ENCODE measurements at regions not wholly inside any gene's neighbourhood (a gene's known extent, or its start where the extent isn't known, plus 50 kb on each side); places are given as distances from the start of the nearest gene placed in this dataset.
A peak's percentile ranks its signal among the peaks of the same experiment; 100 is the strongest.
"Not testable (repeated sequence)": the region's sequence is repeated elsewhere in the genome, so short reads cannot be mapped to it uniquely, and the experiment has no call there.

DNA sequence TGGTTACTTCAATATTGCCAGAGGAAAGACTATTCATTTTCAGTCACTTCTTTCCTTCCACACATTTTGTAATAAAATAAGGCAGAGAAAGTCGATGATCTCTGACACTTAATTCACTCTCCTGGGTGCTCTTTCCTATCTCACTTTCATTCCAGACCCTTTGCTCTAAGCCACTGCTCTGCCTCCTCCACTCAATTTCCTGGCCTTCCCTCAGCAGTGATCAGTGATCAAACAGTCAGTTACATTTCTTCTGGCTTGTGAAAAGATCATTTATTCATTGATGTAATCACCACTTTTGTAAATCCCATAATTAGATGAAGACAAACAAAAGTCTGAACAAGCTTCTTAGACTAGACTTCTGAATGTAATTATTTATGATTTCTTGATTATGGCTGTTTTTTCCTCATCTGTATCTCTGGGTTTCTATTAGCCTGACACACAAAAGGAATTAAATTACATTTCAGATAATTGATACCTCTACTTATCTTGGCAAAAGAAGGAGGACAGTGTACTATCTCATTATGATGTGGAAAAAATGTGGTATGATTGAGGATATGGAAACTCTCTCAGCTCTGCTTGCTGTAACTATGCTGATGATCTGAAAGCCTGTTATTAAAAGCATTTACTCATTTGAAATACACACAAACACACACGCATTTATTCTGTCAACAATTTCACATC, 1102.3 kb downstream of the GRM8 start:
- Mint-ChIP-seq H3K9me3 (peaks cover 0 to 6% (median 0%) of the 10 kb centered on the region in 7 donors), H3K27me3 (no peaks in the 10 kb centered on the region), H3K4me1 (no peaks in the 10 kb centered on the region), H3K4me3 (no peak overlapping the region), H3K27ac (no peak overlapping the region), H3K36me3 (no peaks in the 10 kb centered on the region)
- DNase-seq, result no peak
- no peak for ATAC-seq (ENCODE audit: low read depth in 2 of 2)

DNA sequence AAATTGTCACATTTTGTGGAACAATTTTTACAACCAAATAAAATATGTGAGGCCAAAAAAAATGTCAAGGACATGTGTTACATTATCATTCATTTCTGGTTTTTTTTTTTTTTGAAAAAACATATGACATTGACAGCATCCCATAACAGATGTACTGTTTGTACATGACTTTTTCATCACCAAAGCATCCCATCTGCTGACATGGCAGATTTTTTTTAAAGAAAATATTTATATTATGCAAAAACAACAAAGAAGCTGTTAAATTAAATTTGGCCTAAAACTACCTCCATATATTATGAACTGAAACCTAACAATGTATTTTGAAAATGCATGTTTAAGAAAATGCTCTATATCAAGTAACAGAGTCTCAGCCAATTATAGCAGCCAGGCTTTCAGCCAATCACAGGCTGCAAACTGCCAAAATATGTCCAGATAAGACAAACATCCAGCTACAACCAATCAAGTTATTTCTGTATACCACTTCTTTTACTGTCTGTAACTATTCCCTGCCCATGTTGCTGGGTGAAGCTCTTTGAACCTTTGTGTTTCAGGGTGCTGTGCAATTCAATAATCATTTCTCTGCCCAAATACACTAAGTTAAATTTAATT, 1111.8 kb downstream of the GRM8 start:
- H3K4me1 Mint-ChIP-seq, result no peaks in the 10 kb centered on the region
- H3K4me3 Mint-ChIP-seq, result no peak overlapping the region
- DNase-seq, result no peak
- ATAC-seq (ENCODE audit: low read depth in 2 of 2), result no peak
- H3K27me3 Mint-ChIP-seq, result no peaks in the 10 kb centered on the region
- no peak overlapping the region for H3K27ac Mint-ChIP-seq
- H3K36me3 Mint-ChIP-seq, result no peaks in the 10 kb centered on the region
- peaks cover 0 to 4% (median 0%) of the 10 kb centered on the region in 7 donors for H3K9me3 Mint-ChIP-seq

DNA sequence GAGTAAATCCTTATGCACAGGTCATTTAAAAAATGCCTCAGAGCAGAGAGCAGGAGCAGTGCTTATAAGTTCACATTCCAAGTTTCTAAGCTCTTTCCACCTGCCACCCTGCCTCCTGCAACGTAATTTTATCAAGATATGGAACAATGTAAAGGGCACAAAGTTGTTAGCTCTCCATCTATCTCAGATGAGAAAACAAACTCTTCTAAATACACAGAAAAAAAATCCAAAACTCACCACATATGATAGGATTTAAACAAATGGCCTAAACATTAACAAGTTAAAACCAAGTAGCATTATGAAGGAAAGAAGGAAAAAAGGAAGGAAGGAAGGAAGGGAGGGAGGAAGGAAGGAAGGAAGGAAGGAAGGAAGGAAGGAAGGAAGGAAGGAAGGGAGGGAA, 1132.8 kb downstream of the GRM8 start:
- no peaks in the 10 kb centered on the region for H3K36me3 Mint-ChIP-seq
- H3K4me3 Mint-ChIP-seq, result no peak overlapping the region
- H3K9me3 Mint-ChIP-seq, result peaks cover 1 to 23% (median 9%) of the 10 kb centered on the region in 7 donors
- no peaks in the 10 kb centered on the region for H3K27me3 Mint-ChIP-seq
- ATAC-seq (ENCODE audit: low read depth in 2 of 2) (no peak), DNase-seq (no peak)
- no peak overlapping the region for H3K27ac Mint-ChIP-seq
- H3K4me1 Mint-ChIP-seq, result no peaks in the 10 kb centered on the region

DNA sequence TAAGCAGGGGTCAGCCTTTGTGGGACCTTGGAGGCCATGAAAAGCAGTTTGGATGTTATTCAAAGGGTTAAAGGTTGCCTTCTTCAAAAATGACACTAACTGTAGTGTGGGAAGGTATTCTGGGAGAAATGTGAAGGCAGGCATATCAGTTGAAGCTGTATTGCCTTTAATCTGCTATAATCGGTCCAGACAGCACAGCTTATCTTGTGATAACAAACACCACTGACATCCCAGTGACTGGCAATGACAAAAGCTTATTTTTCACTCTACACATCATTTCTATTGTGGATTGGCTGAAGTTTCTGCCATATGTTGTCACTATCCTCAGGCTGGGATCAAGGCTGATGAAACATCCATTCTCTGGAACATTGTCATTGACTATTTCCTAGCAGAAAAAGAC, 1149.2 kb downstream of the GRM8 start:
- Mint-ChIP-seq H3K4me1 (no peaks in the 10 kb centered on the region), H3K27ac (no peak overlapping the region), H3K4me3 (no peak overlapping the region), H3K27me3 (no peaks in the 10 kb centered on the region), H3K9me3 (peaks cover 0 to 12% (median 7%) of the 10 kb centered on the region in 7 donors), H3K36me3 (no peaks in the 10 kb centered on the region)
- ATAC-seq (ENCODE audit: low read depth in 2 of 2) (no peak), DNase-seq (no peak)

DNA sequence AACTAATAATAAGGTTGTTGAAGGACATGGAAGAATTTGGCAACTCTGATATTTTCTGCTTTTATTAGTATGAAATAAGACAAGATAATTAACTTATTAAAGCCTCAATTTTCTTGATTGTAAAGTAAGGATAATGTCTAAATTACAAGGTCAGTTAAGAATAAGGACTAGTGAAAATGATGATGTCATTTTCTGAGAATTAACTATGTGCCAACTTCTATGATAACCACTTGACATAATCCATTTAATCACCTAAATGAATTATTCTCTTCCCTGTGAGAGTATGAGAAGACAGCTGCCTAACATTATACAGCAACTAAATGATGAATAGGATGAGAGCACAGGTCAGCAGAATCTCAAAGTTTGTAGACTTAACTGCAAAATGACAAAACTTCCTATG, 1153.4 kb upstream of the POT1 start:
- DNase-seq (no peak), ATAC-seq (ENCODE audit: low read depth in 2 of 2) (no peak)
- H3K4me1 Mint-ChIP-seq, result no peaks in the 10 kb centered on the region
- no peak overlapping the region for H3K27ac Mint-ChIP-seq
- no peak overlapping the region for H3K4me3 Mint-ChIP-seq
- peaks cover 0 to 30% (median 3%) of the 10 kb centered on the region in 7 donors for H3K9me3 Mint-ChIP-seq
- no peaks in the 10 kb centered on the region for H3K36me3 Mint-ChIP-seq
- no peaks in the 10 kb centered on the region for H3K27me3 Mint-ChIP-seq

DNA sequence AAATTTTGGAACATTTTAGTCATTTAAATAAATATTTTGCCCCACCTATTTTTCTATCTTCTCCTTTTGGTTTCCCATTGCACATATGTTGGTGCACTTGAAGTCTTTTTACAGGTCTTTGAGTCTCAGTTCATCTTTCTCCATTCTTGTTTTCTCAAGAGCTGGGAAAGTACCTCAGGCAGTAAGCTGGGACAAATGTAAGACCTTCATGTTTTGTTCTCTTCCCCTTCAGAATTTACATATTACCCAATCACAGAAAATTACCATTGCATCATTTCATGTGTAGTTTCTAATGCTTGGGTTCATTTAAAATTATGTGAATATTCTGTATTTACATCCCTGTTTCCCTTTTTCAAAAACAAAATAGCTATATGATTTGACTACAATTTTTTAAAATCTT, 1150.0 kb upstream of the POT1 start:
- no peak overlapping the region for H3K27ac Mint-ChIP-seq
- H3K4me1 Mint-ChIP-seq, result no peaks in the 10 kb centered on the region
- H3K9me3 Mint-ChIP-seq, result peaks cover 0 to 14% (median 0%) of the 10 kb centered on the region in 7 donors
- ATAC-seq (ENCODE audit: low read depth in 2 of 2) (no peak), DNase-seq (no peak)
- no peak overlapping the region for H3K4me3 Mint-ChIP-seq
- no peaks in the 10 kb centered on the region for H3K36me3 Mint-ChIP-seq
- no peaks in the 10 kb centered on the region for H3K27me3 Mint-ChIP-seq

DNA sequence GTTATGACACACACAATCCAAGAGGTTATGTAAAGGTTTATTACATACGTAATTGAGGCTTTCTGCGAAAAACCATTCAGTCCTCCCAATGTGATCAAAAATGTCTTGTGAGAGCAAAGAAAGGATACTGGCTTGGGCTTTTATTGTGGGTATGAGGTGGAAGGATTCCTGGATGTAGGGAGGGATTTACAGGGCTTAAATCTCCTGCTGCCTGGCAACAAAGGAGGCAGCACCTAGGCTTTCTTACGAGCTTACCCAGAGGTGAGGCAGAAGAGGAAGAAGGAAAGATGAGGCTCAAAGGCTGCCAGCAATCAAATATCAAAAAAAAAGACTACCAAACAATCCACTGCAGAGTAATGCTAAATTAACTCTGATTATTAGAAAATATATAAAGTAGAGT, 1149.5 kb upstream of the POT1 start:
- no peak overlapping the region for H3K4me3 Mint-ChIP-seq
- DNase-seq, result no peak
- H3K36me3 Mint-ChIP-seq, result no peaks in the 10 kb centered on the region
- H3K4me1 Mint-ChIP-seq, result no peaks in the 10 kb centered on the region
- peaks cover 0 to 14% (median 1%) of the 10 kb centered on the region in 7 donors for H3K9me3 Mint-ChIP-seq
- H3K27ac Mint-ChIP-seq, result no peak overlapping the region
- ATAC-seq (ENCODE audit: low read depth in 2 of 2), result no peak
- H3K27me3 Mint-ChIP-seq, result no peaks in the 10 kb centered on the region

DNA sequence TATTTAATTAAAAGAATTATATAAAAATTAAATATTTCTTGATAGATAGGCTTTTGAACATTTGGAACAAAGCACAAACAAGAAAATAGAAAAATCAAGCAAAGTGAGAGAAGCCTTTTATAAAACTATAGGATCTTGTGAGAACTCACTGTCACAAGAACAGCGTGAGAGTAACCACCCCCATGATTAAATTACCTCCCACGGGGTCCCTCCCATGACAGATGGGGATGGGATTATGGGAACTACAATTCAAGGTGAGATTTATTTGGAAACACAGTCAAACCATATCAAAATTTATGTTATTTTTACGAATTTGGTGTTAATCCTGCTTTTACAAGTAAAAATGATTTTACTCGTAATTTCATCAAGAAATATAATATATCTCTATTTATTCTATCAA, 1136.1 kb upstream of the POT1 start:
- Mint-ChIP-seq H3K9me3 (peaks cover 0 to 17% (median 2%) of the 10 kb centered on the region in 7 donors), H3K36me3 (no peaks in the 10 kb centered on the region), H3K27me3 (no peaks in the 10 kb centered on the region), H3K27ac (no peak overlapping the region), H3K4me3 (no peak overlapping the region), H3K4me1 (no peaks in the 10 kb centered on the region)
- ATAC-seq (ENCODE audit: low read depth in 2 of 2), result no peak
- no peak for DNase-seq

DNA sequence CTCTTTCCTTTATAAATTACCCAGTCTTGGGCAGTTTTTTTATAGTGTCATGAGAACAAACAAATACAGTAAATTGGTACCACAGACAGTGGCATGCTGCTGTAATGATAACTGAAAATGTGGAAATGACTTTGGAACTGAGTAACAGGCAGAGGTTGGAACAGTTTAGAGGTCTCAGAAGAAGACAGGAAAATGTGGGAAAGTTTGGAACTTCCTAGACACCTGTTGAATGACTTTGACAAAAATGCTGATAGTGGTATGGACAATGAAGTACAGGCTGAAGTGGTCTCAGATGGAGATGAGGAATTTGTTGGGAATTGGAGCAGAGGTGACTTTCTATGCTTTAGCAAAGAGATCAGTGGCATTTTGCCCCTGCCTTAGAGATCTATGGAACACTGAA, 1128.4 kb upstream of the POT1 start:
- peaks cover 0 to 5% of the 10 kb centered on the region in 2 donors for H3K36me3 Mint-ChIP-seq
- H3K9me3 Mint-ChIP-seq, result peaks cover 0 to 25% (median 9%) of the 10 kb centered on the region in 7 donors
- H3K4me3 Mint-ChIP-seq, result no peak overlapping the region
- H3K4me1 Mint-ChIP-seq, result no peaks in the 10 kb centered on the region
- H3K27ac Mint-ChIP-seq, result no peak overlapping the region
- ATAC-seq (ENCODE audit: low read depth in 2 of 2) (no peak), DNase-seq (no peak)
- H3K27me3 Mint-ChIP-seq, result no peaks in the 10 kb centered on the region

DNA sequence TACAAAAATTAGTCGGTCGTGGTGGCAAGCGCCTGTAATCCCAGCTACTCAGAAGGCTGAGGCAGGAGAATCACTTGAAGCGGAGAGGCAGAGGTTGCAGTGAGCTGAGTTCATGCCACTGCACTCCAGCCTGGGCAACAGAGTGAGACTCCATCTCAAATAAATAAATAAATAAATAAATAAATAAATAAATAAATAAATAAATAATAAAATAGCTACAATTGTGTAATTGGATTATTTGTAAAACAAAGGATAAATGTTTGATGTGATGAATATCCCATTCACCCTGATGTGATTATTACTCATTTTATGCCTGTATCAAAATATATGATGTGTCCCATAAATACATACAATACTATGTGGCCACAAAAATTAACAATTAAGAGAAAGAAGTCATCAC, 1127.0 kb upstream of the POT1 start:
- not testable (repeated sequence) for H3K4me1 Mint-ChIP-seq; DNase-seq; H3K36me3 Mint-ChIP-seq; H3K4me3 Mint-ChIP-seq; ATAC-seq (ENCODE audit: low read depth in 2 of 2); H3K27ac Mint-ChIP-seq; H3K27me3 Mint-ChIP-seq
- peaks cover 0 to 31% (median 6%) of the 10 kb centered on the region in 7 donors for H3K9me3 Mint-ChIP-seq

DNA sequence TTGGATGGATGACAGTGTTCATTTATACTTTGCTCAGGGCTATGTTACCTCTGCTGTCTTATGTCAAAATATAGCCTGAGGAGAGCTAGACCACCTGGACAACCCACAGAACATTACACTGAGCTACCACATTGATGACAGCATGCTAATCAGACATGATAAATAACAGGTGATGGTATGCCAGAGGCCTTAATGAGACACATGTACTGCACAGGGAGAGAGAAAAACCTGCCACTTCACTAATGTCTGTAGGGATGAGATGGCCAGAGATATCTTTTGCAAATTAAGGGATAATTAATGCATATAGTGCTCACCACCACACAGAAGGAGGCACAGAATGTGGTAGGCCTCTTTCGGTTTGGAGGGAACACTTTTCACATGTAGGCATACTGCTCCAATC, 1122.6 kb upstream of the POT1 start:
- ATAC-seq (ENCODE audit: low read depth in 2 of 2), result no peak
- Mint-ChIP-seq H3K27ac (no peak overlapping the region), H3K4me3 (no peak overlapping the region), H3K4me1 (no peaks in the 10 kb centered on the region), H3K36me3 (no peaks in the 10 kb centered on the region), H3K27me3 (no peaks in the 10 kb centered on the region), H3K9me3 (peaks cover 0 to 6% (median 3%) of the 10 kb centered on the region in 7 donors)
- DNase-seq, result no peak

DNA sequence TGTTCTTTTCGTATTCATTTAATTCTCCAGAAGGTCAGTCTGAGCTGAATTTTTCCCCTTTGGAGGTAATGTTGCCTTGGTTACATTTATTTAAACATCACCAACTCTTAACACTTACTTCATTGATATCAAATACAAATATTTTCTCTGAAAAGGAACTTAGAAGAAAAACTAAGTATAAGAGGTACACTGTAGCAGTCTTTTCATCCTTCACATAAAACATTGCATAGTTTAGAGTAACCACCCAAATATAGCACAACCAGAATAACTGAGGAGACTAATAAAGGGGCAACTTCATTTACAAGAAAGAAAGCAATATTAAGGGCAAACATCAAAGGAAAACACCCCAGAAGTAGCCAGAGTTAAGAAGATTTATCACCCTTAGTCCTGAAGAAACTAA, 1115.0 kb upstream of the POT1 start:
- DNase-seq (no peak), ATAC-seq (ENCODE audit: low read depth in 2 of 2) (no peak)
- Mint-ChIP-seq H3K4me3 (no peak overlapping the region), H3K36me3 (no peaks in the 10 kb centered on the region), H3K27me3 (no peaks in the 10 kb centered on the region), H3K4me1 (no peaks in the 10 kb centered on the region), H3K9me3 (peaks cover 0 to 5% (median 0%) of the 10 kb centered on the region in 7 donors), H3K27ac (no peak overlapping the region)

DNA sequence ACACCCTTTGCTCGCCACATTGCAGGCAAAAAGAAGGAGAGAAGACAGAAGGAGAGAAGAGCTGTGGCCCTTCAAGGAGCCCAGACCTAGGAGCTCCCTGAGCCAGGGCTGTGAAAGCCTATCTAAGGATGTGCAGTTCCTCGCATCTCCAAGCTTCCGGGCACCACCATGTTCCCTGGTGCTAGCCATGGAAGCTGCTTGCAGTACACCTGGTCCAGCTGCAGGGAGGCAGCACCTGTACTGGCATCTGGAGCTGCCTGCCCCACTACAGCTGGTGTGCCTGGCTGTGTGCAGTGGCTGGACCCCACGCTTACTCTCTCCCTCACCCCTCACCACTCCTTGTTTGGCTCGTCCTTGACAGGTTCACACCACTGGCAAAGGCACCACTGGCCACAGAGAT, 1111.8 kb upstream of the POT1 start:
- H3K4me1 Mint-ChIP-seq, result no peaks in the 10 kb centered on the region
- H3K4me3 Mint-ChIP-seq, result no peak overlapping the region
- no peak for DNase-seq
- no peaks in the 10 kb centered on the region for H3K36me3 Mint-ChIP-seq
- H3K27me3 Mint-ChIP-seq, result no peaks in the 10 kb centered on the region
- ATAC-seq (ENCODE audit: low read depth in 2 of 2), result no peak
- H3K9me3 Mint-ChIP-seq, result peaks cover 0 to 3% (median 0%) of the 10 kb centered on the region in 7 donors
- H3K27ac Mint-ChIP-seq, result peak overlapping the region in 1 of 6 donors; percentile 10

DNA sequence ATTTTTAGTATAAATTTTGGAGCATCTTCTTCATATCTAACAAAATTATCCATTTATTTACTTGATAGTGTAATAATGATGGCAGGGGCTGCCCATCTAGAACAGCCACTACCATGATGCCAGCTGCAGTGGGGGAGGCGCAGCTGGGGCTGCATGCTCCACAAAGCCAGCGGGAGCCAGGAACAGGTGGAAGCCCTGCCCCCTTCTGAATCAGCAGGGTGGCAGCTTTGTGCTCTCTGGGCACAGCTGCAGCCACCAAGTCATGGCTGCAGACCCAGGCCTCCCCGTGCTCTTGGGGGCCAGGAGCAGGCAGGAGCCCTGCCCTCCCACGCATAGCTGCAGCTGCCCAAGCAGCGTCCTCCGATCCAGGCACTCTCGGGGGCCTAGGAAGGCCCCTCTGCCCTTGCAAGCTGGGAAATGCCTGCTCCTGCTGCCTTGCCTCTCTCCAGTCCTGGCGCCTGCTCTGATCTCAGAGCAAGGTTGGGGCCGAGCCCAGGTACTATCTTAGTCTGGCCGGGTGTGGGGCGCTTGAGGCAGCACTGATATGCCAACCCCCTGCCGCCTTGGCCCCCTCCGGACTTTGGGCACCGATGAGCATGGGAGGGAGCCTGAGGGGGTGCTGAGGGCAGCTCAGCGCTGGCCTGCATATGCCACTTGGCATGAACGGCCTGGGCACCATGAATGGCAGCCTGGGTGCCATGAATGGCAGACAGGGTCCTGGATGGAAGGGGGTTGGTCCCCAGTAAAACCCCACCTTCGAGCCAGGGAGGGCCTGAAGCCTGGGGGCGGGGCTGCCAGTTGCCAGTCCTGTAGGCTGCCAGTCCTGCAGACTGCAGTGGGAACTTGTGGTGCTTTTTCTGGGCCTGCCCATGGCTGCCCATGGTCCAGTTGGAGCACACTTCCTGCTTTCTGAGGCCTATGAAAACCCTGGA, 1110.8 kb upstream of the POT1 start:
- DNase-seq (no peak), ATAC-seq (ENCODE audit: low read depth in 2 of 2) (no peak)
- Mint-ChIP-seq H3K36me3 (no peaks in the 10 kb centered on the region), H3K27me3 (no peaks in the 10 kb centered on the region), H3K4me1 (no peaks in the 10 kb centered on the region), H3K4me3 (no peak overlapping the region), H3K27ac (no peak overlapping the region), H3K9me3 (peaks cover 0 to 3% (median 0%) of the 10 kb centered on the region in 7 donors)

Data from naive B cell (primary cell).